HG02870 (cell line): ENCODE measurements at regions not wholly inside any gene's neighbourhood (a gene's known extent, or its start where the extent isn't known, plus 50 kb on each side); places are given as distances from the start of the nearest gene placed in this dataset.
"Not testable (repeated sequence)": the region's sequence is repeated elsewhere in the genome, so short reads cannot be mapped to it uniquely, and the experiment has no call there.

Experiments used
- ATAC-seq: cut with Tn5 transposase; IDR thresholded peaks from one replicate; pipeline ENCODE4 v1.9.1; 2021; ENCODE audit warnings: mild to moderate bottlenecking, moderate library complexity; ENCODE audit not compliant: unreplicated experiment

DNA sequence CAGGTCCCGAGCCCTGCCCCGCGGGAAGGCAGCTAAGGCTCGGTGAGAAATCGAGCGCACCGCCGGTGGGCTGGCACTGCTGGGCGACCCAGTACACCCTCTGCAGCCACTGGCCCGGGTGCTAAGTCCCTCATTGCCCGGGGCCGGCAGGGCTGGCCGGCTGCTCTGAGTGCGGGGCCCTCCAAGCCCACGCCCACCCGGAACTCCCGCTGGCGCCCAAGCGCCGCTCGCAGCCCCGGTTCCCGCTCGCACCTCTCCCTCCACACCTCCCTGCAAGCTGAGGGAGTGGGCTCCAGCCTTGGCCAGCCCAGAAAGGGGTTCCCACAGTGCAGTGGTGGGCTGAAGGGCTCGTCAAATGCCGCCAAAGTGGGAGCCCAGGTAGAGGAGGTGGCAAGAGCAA, 63.2 kb upstream of the IER3 start:
- not testable (repeated sequence) for ATAC-seq

DNA sequence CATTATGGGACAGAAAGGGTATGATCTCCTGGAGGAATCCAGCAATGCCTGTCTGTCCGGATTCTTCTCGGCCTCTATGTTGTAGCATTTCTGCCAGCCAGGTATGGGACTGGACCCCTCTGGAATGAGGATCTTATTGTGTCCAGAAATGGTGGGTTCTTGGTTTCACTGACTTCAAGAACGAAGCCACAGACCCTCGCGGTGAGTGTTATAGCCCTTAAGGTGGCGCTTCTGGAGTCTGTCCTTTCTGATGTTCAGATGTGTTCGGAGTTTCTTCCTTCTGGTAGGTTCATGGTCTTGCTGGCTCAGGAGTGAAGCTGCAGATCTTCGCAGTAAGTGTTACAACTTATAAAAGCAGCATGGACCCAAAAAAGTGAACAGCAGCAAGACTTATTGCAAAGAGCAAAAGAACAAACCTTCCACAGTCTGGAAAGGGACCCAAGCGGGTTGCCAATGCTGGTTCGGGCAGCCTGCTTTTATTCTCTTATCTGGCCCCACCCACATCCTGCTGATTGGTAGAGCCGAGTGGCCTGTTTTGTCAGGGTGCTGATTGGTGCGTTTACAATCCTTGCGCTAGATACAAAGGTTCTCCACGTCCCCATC, 62.3 kb upstream of the IER3 start:
- no peak for ATAC-seq

DNA sequence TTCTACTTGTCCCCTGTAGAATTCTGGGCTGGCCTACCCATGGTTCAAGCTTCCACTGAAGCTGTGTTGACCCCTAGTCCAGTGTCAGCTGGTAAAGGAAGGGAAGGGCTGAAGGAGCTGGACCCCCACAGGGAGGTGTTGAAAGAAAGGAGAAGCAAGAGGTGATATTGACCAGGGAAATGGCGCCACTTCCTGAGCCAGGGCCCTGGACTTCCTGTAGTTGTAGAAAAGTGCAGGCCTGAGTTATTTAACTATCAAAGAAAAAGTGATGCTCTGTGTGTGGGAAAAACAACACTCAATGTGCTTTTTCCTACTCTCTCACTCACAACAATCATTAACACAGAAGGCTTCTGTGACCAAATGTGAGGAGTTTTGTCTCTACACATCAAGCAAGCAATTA, 60.0 kb upstream of the IER3 start:
- ATAC-seq: no peak

DNA sequence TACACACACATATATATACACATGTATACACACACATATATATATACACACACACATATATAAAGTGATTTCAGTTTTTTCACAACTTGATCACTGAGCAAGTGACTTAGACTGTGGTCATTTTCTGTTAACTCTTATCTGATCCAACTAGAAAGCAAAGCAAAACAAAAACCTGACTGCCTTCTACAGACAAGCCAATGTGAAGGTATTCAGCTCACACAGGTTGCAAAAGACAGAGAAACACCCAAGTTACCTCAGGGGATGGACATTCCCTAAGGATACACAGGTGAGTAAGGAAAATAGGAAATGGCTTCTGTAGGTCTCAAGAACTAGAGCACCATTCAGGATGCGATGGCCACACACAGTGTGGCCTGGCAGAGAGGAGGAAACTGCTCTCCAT, 58.4 kb upstream of the IER3 start:
- no peak for ATAC-seq

DNA sequence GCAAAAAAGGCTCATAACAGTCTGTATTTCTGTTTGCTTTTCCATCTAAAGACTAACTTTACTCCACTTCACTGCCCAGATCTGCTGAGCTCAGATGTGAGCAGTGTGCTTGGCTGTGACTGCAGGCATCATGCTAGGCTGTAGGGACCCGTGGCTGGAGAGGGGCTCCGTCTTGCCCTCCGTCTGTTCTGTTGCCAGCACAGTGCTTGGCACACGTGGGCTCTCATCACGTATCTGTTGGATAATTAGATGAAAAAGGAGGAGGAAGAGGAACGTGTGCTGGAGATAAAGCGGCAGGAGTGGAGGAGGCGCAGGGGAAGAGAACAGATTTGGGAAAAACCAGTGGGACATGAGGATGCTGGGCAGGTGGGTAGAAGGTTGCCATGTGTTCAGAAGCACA, 57.6 kb upstream of the IER3 start:
- ATAC-seq: no peak

DNA sequence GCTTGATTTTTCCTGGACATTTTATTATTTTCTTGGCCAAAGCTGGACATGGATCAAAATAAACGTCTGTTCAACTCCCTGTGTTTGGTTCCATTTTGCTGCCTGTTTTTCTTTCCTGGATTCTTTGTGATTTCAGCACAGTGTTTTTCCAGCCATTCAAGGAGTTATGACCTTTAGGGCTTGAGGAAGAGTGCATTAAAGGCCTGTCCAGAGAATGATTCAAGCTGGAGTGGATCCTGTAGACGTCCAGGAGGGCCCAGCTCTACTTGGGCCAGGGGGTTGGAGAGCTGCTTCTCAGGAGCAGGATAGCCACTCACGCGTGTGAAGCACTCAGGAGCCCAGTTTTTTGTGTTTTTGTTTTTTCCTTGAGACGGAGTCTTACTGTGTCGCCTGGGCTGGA, 56.5 kb upstream of the IER3 start:
- no peak for ATAC-seq

DNA sequence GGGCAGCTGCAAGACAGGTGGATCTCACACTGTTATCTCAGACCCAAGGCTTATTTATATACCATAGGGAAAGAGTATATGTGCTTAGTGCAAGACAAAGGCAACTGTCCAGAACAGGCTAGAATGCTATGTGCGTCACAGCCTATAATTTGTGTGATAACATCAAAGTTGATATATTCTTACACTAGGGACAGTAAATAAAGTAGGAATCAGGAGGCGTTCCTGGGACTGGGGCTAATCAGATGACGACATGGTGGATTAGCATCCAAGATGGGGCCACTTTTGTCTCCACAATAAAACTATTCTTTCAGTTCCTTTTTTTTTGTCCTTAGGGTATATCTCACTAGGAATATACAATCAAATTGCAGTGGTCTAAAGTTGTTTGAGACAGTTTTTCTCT, 54.9 kb upstream of the IER3 start:
- no peak for ATAC-seq

DNA sequence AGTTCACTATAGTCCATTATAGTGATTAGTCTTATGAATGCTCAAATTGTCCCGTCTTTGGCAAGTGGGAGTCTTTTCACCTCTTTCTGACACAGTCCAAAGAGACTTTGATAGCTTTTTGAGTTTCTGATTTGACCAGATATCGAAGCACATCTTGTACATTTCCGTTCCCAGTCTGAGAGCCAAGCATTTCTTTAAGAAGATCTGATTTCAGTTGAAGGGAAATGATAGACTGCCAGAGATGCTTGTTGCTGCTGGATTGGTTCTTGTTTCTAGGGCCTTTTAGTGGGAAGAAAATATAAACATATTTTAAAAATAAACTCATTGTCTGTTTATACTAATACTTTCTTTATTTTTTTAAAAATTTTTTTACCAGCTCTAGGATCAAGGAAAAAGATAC, 54.1 kb upstream of the IER3 start:
- no peak for ATAC-seq

DNA sequence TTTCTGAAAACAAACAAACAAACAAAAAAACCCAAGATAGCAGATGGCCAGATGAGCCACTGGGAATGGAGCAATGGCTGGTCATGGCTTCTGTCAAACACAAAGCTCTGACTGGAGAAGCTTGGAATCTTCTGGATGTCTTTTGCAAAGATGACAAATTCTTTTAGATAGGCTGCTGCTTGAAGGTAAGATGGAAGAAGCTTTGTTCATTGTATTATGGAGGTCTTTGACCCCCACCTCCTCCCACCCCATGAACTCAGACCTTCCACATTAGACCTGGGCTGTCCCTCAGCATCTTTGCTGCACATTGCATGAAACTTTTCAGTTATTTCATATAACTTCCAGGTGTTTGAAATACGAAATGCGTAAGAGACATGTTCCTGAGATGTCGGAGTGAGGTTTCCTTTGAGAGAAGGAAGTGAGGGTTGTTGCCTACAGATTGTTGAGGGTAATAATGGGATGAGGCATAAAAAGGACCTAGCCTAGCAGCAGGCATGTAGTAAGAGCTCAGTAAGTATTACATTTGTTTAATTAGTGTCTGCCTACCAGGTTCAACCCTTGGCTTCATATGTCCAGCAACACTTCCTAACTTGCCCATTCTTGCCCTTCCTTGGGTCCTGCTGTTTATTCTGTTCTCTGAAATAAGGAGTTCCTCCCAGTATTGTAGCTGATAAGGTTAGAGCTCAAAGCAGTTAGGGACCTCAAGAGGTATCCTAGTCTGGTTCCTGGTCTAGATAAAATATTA, 51.4 kb upstream of the IER3 start:
- no peak for ATAC-seq
